Stimulated activated CD4-positive, alpha-beta T cell treated with anti-CD3 and anti-CD28 coated beads, Interleukin-4, amount 100 ng/mL, for 4 hours (primary cell): ENCODE measurements at regions not wholly inside any gene's neighbourhood (a gene's known extent, or its start where the extent isn't known, plus 50 kb on each side); places are given as distances from the start of the nearest gene placed in this dataset.
"Not testable (repeated sequence)": the region's sequence is repeated elsewhere in the genome, so short reads cannot be mapped to it uniquely, and the experiment has no call there.

ENCODE experiments used
- DNase-seq, 2 experiments: peaks; one replicate each; pipeline ENCODE4 v3.0.0-alpha.2; 2020

DNA sequence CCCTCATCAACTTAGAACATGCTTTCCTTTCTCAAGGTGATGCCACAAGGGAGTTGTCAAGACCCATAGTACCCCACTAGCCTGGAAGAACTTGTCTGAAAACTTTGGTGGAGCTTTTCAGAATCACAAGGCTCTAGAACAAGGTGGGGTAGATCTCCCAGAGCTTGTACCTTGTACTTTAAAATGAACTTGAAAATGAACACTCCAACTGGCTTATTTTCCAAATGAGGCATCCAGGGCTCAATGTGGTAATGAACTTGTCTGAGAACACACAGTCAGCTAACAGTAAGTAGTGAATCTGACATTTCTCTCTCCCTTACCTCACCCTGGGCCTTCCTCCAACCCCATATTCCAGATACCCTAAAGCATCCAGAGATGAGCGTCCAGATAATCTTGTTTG, 81.8 kb upstream of the THBS1 start:
- DNase-seq, result no peak

DNA sequence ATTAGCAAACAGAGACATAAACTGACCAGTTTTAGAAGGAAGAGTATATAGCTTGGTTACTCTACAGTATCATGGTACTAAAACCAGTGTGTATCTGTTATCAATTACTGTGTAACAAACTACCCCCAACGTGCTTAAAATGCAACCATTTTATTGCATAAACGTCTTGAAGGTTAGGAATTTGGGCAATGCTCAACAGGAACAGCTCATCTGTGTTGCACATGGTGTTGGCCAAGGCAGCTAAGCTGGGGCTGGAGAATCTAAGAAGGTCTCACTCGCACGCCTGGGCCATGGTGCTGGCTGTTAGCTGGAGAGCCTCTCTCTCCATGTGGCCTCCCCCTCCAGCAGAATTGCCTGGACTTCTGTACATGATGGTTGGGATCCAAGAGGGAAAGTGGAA, 81.2 kb upstream of the THBS1 start:
- DNase-seq, result no peak

DNA sequence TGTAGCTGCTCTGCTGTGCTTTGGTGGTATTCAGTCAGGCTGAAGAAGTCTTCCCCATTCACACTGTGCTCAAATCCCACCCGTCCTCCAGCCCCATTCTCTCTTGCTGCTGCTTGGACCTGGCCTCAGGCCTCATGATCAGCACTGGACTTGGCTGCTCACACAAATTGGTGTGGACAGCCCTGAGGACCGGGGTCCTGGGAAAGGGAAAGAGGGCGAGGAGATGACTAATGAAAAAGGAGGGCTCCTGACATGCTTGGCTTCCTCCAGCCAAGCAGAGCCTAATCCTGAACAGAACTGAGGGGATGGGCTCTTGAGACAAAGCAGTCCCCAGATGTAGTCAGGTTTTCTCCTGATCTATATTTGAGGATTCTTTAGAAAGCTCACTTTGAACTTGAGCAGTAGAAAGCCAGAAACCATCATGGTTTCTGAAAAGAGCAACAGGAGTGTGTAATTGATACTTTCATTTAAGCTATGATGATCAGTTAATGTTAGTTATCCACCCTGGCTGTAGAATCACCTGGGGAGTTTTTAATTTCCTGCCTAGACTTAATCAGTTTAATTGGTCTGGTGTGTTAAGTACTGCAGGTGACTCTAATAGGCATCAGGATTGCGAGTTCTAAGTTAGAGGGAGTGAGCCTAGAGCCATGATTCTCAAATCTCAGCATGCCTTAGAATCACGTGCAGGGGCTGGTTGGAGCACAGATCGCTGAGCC, 79.4 kb upstream of the THBS1 start:
- DNase-seq, result no peak

DNA sequence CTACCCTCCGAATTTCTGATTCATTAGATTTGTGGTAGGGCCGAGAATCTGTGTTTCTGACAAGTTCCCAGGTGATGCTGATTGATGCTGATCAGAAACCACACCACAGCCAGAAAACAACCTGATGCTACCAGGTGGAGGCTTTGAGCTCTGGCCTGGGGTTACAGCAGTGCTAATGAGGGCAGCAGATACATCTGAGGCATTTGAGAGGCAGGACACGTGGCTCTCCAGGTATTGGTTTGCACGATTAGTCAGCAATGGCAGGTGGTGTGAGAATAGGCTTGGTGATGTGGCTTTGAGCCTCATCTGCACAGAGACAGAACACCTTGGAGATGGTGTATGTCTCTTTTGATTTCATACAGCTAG, 78.8 kb upstream of the THBS1 start:
- no peak for DNase-seq

DNA sequence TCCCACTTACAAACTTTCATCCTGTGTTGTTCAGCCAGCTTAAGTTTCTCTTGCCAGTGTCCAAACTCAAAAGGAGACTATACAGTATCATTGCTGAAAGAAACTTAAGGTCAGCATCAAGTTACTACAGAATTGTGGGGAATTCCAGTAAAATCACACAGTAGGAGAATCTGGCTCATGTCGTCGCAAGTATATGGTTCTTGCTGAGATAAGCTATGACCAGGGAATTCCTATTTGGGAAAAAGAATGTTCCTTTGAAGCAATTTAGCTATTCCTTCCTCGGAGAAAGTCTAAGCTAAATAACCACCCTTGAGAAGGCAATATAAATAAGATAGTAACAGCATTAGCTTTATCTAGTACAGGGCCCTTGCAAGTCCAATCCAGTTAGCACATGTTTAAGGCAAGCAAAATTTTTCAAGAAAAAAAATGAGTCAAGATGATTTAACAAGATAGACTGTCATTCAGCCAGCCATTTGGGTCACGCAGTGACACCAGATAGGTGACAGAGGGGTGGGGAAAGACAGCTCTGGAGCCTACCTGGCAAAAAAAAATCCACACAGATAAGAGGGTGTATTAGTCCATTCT, 78.2 kb upstream of the THBS1 start:
- no peak for DNase-seq

DNA sequence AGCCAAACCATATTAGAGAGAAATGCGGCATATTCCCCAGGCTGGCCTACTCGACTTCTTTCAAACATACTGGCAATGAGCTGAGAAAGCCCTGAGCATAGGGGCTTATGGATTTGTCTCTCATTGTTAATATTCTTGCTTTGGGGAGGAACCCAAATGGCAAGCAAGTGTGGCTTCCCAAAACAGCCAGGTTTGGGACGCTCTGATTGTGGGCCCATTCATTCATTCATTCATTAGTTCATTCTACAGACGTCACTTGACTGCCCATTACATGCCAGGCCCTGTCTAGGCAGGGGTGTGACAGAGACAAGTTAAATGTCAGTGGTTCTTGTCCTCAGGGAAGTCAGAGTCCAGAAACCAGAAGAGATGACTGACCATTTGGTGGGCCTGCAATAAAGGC, 77.4 kb upstream of the THBS1 start:
- no peak for DNase-seq

DNA sequence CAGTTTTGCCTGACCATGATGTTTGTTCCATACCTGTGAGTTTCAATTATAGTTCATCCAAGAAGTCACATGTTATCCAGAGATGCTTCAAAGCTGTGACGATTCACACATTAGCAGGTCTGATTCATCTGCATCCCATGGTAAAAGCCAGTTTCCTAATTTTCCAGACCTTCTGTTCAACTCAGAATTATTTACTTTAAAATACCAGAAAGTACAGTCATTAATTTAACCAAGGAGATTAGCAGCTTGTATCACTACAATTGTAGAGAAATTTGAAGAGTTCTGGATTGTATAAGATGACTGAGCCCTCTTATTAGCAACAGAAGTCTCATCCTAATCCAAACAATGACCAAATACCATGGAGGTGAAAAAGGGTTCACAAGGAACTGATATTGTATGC, 76.1 kb upstream of the THBS1 start:
- DNase-seq, result no peak

DNA sequence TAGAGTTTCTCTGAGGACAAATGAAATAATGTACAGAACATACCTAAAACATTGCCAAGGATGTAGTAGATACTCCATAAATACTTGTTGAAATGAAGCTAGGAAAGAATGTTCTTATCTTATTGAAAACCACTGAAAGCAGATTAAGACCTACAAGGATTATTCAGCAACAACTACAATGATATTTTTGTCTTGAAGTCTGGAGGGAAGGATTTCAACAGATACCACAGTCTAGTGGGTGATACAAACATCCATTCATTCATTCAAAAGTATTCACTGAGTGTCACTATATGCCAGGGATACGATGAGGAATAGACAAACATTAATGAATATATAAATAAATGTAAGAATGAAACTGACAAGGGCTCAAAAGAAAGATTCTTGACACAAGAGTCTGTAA, 74.7 kb upstream of the THBS1 start:
- DNase-seq, result no peak

DNA sequence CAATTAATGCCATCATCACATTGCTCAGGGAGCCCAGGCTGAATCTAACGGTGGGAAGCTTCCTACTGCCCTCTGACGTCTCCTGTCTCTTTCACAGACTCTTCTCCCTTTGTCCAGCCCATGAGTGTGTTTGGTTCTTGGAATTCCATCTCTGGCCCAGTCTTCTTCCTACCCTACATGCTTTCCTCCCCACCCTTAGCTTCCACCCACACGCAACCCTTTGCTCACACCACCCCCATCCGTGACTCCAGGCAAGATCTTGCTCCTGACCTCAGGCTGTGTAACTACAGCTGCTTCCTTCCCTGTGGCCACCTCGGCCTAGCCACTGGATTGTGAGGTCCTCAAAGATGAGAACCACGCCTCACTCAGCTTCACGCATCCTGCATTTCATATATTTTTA, 72.3 kb upstream of the THBS1 start:
- DNase-seq, result no peak

DNA sequence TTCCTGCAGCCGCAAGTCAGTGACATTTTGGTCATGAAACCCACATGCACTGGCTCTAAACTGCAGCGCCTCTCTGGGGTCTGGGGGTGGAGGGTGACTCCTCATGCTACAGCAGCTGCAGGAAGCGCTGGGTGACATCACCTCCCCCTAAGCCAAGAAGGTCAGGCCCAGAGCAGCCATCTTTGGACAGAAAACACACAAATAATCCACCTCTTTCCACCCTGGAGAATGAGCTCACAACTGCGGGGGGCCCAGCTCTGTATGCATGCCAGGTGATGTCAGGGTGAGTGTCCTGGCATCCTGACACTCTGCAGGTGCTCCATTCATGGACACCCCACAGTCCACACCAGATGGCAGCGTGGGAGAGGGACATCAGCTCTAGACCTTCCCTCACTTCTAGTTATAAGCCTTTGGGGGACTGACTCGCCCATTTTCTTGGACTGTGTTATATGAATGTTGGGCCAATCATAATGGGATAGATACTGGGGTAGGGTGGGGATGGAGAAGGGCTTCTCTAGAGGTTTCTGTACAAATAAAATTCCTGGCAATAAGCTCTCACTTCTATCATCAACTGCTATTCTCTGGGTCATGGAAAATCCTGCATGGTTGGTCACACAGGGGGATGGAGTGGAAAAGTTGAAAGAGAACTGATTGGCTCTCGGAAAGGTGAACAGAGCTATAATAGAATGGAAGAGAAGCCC, 70.7 kb upstream of the THBS1 start:
- no peak for DNase-seq

DNA sequence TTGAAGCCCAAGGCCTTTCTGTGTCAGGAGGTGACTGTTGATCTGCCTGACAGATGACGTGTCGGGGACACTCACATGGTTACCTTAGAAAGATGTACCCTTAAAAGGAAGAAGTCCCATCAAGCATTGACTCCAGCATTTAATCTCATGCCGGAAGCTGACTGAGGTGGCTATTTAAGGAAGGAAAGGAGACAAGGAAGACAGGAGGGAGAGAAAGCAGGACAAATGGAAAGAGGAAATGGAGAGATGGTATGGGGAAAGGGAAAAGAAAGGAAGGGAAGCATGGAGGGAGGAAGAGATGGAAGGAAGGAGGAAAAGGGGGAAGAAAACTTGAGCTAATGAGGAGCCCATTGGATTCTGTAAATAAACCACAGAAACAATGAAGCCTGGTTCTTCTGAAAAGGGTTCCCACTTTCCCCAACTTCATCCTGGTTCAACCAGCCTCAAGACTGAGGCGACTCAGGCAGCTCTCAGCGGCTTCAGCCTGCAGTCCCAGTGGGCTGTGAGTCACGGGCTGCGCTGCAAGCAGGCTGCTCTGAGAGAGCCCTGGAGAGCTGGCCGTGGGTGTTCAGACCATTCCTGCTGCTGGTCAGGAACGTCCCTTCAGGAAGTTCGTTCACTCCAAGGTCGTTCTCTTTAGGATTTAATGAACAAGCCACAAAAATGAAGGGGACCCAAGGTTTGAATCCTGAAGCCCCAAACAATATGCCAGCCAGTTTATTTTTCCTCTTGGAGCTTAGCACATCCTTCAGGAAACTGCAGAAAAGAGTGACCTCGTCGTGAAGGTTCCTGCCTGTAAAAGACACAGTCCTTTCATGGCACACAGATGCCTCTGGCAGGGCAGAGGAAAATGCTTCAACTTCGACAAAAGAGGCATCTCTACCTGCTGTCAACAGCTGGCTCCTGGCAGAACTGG, 69.6 kb upstream of the THBS1 start:
- DNase-seq, result no peak

DNA sequence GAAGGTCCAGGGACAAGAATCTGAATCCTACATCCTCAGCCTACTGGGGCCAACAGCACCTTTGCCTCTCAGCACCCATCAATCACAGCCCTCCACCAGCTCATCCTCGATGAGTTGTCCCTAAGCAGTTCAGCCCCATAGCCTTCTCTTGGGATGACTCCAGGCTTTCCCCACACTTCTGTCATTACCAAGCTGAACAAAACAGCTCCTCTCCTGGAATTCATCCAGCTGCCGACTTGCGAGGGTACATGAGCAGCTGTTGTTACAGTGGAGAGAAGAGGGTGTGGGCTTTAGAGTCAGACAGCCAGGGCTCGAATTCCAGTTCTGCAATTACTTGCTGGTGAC, 69.0 kb upstream of the THBS1 start:
- DNase-seq, result no peak

DNA sequence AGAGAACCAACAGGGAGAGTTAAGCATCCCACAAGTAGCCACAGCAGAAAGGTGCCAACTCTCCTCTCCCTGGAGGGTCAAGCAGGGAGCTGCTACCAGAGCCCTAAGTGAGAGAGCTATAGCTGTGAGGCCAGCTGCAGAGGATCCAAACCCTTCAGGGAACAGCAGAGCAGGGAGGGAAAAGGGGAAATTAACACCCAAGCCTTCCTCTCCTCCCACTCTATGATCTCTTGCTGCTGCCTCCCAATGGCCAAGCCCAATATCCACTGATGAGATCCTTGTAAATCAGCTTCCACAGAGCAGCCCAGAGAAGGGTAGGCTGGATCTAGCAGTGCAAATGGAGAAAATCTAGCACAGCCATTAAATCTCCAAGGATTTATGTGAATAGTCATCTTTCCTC, 68.2 kb upstream of the THBS1 start:
- no peak for DNase-seq

DNA sequence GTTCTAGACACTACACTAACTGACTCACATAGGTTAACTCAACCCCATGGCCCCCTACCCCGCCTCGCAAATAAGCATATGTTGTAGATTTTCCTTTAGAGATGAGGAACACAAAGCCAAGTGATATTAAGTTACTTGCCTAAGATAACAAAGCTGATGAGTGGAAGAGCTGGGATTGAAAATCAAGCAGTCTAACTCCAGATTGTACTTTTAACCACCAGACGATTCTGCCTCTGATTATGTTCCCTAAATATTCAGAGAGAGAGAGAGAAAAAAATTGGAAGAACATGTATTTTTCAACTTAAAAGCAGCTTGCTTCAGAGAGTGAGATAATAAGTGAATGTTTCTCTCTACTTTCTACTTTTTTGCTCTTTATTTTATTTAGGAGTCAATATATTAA, 66.9 kb upstream of the THBS1 start:
- DNase-seq, result no peak

DNA sequence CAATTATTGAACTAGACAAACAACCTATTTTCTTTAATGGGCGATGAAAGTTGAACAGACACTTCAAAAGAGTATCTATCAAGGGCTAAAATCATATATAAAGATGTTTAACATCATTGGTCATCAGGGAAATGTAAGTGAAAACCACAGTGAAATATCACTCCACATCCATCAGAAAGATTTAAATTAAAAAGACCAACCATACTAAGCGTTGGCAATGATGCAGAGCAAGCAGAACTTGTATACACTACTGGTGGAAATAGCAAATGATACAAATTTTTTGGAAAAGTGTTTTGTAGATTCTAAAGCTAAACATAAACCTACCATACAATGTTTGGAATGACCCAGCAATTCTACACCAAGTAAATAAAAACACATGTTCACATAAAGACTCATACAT, 65.9 kb upstream of the THBS1 start:
- DNase-seq, result no peak

DNA sequence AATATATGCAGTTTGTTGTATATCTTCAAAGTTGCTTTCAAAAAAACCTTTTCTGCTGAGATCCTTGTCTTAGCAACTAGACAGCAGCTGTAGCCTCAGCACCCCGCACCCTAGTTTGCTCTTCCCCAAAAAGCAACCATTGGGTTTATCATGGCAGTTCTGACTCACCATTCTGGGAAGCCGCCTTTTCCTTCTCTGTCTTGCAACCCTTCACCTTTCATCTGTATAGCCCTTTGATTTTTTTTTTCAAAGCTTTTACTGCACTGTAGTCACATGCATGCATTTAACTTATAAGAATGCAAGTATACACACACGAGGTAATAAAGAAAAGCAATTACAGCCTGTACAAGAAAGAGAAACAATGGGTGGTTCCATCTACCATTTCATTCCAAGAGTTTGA, 65.1 kb upstream of the THBS1 start:
- DNase-seq, result no peak

DNA sequence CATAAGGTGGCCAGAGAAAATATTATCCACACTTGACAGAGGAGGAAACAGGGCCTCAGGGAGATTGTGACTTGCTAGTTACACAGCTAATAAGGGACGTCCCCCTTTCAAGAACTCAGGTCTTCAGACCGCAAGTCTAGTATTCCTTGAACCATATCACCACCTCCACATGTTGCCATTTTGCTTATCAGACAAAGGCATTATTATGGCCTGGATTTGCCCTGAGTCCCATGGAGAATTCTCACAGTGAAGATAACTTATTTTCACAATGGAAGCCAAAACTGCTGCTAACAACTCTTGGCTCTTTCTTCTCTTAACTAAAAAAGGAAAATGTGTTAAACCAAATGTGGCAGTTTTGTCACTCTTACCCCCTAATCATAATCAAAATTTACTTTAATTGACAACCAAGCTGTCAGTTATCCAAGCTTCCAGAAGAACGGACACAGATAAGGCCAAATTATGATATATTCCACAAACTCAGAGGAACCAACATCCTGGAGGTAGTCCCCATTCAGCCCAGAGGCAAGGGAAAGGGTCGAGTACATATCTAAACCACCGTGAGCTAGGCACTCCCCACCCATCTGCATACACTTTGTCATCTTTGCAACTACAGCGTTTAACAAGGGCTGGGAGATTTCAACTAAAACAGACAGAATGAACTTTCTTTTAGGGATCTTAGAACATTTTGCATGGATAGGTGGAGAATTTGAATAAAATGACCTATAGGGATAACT, 63.6 kb upstream of the THBS1 start:
- DNase-seq, result no peak

DNA sequence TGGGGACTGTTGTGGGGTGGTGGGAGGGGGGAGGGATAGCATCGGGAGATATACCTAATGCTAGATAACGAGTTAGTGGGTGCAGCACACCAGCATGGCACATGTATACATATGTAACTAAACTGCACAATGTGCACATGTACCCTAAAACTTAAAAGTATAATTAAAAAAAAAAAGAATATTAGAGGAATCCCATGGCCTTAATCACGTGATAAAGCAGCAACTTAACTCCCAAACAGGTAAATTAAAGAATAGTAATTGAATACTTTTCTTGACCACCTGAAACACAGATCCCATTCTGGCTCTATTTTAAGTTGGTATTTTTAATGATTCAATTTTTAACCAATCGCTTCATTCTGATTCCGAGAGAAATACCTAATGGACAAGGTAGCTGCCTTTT, 56.9 kb upstream of the THBS1 start:
- DNase-seq, result not testable (repeated sequence)

DNA sequence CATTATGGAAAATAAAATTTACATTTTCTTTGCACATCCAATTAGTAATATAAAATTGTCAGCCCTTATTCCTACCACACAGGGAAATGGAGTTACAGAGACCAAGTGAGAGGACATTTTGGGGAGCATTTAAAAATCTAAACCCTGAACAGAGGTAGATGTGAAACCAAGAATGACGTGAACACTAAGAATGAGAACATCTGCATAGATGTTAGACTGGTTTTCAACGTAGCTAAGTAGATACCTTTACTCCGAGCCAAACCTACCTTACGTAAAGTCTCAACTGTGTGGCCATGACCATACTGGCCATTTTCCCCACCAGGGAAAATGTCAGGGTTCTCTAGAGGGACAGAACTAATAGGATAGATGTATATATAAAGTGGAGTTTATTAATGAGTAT, 51.4 kb upstream of the THBS1 start:
- no peak for DNase-seq

DNA sequence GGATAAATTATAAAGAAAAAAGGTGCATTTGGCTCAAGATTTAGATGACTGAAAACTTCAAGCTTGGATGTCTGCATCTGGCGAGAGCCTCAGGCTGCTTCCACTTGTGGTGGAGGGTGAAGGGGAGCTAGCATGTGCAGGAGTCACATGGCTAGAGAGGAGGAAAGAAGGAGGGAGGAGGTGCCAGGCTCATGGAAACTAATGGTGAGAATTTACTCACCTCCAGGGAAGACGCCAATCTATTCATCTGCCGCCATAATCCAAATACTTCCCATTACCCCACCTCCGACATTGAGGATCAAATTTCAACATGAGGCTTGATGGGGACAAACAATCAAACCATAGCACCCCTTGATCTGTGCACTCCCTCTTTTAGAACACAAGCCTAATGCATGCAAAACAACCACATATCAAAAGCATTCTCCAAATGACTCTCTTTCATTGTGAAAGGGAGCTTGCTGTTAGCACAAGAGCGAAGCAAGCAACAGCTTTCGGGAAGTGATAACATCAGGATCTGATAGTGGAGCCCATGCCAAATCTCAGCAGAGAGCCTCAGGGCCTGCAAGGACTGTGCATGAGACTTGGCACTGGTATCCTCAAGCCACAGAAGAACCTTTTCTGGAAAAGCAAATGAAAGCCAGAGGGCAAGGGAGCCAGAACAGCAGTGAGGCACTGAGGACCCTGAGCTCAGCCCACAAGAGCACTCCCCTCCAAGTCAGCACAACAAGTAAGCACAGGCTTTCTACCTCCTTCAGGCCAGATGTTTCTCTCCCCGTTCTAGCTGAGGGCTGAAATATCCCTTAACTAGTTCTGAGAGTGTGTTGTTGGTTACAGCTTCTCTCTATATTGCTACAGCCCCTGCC, 50.2 kb upstream of the THBS1 start:
- no peak for DNase-seq
